Activated T-cell treated with anti-CD3 and anti-CD28 coated beads, Interleukin-2, amount 50 U/mL, for 48 hours (primary cell): ENCODE measurements at regions not wholly inside any gene's neighbourhood (a gene's known extent, or its start where the extent isn't known, plus 50 kb on each side); places are given as distances from the start of the nearest gene placed in this dataset.

Source experiments
- DNase-seq, 2 experiments: peaks; one replicate each; pipeline ENCODE4 v3.0.0-alpha.2; 2020

DNA sequence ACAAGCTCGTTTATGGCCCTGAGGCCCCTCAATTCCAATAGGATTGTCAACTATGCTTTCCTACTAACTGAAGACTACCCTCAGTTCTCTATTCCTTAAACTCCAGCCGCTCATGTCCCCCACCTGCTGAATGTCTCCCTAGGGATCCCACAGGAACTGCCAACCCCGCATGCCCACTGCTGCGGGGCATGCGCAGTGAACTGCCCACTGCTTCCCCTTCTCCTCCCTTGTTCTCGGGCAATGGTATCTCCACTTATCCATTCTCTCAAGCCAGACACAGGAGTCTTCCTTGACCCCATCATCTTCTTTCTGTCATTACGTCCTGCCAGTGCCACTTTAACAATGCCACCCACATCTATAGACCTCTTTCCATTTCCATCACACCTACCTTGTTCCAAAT lies 90.0 kb downstream of the FGF18 start:
- no peak for DNase-seq

DNA sequence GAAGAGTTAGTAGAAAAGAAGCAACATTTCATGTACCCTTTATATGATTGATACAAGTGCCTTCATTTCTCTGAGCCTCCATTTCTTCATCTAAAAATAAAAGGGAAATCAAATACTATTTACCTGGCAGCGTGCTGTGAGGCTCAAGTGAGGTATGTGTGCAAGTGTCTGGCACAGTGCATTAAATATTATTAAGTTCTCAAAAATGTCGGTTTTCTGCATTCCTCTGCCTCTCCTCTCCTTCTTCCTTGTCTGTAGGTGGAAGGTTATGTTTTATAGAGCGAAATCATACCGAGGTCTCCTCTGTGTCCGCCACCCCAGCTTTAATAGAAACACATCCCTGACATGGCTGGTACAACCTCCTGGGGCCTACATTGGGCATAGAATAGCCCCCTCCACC lies 93.0 kb downstream of the FGF18 start:
- DNase-seq: no peak

DNA sequence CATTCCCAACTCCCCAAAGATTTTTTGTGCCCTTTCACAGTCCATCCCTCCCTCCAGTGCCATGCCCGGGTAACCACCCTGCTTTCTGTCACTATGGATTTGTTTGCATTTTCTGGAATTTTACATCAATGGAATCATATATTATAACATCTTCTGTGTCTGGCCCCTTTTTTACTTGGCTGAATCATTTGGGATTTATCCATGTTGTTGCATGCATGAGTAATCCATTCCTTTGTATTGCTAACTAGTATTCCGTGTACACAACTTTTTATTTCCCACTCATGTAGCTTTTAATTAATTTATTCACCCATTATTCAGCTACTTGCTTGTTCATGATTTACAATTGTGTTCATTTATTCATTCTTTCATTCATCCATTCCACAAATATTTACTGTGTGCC lies 94.1 kb downstream of the FGF18 start:
- no peak for DNase-seq

DNA sequence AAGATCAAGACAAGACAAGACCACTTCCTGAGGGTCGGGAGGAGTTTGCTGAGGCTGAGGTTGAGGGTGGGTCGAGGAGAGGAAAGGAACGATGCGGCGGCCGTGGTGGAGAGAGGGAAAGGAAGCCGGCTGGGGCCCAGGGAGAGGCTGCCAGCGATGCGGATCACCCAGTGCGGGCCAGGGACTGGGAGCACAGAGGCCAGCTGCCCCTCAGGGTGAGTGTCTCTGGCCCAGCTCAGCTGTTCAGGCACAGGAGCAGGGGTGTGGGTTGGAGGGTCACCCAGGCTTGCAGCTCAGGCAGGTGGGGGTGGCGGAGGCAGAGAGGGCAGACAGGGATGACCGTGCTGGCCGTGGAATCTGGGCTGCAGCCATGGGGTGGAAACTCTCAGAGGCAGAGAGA lies 99.5 kb downstream of the FGF18 start:
- no peak for DNase-seq

DNA sequence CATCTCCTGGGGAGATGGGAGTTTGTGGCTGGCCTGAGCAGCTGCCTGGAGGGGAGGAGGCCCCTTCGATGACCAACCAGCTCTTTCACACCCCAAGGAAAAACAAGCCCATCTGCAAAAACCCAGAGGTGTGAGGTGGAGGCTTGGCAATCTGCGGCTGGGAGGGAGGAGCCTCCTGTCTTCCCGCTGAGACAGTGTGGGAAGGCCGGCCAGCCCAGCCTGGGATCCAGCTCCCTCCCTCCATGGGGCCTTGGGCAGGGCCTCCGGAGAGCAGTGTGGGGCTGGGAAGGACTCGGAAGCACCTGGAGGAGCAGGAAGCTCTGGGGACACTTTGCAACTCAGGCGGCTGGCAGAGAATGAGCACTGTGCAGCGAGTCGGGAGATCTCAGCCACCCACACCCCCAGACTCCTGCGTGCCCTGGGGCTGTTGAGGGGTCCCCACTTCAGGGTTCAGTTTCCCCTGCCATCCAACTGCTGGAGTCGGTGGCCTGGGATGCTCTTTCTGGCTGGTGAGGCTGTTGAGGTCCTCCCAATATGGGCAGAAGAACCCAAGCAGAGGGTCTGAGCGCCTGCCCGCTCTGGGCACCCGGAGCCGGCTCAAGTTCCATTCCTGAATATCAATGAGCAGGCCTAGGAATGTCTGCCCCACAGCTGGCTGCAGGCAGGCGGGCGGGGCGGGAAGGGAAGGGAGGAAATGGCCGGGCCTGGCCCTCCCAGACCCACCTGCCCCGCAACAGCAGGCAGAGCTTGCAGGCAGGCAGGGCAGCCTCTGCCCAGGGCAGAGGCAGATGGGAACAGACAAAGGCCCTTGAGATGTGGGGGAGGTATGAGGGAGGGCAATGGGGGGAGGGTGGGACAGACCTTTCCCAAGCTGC lies 101.1 kb downstream of the FGF18 start:
- no peak for DNase-seq

DNA sequence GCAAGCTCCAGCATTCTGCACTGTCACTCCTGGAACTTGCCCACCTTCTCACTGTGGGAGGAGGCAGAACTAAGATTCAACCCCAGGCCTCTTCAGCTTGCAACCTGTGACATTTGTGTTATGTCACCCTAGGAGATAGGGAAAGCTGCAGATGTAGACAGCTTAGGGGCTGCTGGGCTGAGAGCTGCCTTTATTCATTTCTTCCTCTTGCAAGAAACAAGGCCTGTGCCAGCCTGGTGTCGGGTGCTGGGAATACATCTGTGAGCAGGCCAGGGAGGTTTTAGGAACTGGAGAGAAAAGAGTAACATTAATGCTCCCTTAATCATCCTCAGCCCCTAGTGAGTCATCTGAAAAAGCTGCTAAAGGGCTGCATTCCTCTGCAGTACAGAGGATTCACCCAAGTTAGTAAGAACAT lies 101.8 kb downstream of the FGF18 start:
- DNase-seq: no peak

DNA sequence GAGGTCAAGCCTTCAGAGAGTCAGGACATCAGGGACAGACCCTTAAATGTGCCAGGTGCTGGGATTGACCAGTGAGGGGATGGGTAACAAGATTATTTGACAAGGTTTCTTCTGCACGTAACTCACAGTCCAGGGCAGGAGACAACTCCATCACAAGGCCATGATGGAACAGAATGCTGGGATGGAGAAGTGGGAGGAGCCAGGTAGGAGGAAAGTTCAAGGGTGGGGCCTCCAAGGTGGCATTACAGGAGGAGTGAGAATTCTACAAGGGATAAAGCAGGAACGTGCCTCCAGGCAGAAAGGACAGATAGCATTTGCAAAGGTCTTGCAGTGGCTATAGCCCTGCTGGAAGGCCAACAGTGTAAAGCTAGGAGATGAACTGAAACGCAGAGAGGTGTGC lies 102.2 kb downstream of the FGF18 start:
- no peak for DNase-seq

DNA sequence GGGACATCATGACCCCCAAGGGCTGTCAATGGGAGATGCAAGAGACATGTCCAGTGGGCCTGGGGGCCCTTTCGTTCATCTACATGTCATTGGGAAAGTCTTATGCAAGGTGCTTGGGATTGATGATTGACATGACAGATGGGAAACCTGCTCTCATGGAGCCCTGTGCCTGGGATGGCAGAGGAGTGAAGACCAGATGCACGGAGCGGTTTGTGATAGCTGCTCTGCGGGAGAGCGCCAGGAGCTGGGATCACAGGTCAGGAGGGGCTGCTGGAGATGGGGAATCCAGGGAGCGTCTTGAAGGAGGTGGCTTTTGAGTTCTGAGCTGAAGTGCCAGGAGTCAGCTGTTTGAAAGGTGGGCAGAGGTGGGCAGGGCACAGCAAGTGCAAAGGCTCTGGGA lies 104.3 kb downstream of the FGF18 start:
- DNase-seq: no peak

DNA sequence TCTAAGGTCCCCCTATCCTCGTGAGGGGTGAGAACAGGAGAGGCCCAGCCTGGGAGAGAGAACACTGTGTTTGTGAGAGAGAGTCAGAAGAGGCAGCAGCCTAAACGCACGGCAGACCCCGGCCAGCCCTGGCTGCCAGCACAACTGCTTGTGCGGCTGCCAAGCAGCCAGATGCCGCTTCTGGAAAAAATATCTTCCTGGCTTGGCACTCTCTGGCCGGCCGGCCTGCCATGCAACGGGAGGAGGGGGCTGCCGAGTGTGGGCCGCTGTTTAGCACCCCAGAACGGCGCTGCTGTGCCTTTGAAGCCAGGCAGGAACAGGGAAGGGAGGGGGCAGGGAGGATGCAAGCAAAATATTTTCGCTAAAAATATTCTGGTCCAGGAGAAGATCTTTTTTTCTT lies 105.0 kb downstream of the FGF18 start:
- no peak for DNase-seq

DNA sequence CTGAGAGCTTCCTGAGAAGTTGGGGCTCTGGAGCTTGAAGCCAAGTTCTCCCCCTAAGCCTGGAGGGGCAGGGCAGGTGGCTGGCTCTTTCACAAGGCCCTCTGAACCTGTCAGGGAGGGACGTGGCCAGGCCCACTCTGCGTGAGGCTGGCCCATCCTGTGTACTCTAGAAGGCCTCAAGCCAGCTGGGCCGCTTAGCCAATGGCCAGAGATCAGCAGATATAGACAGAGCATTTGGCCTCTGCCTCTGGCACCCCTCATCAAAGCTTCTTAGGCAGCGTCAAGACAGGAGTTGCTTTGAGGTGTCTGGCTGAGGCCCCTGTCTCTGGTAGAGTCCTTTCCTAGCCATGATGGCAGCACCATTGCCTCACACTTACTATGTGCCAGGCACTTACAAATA lies 105.6 kb downstream of the FGF18 start:
- DNase-seq: no peak

DNA sequence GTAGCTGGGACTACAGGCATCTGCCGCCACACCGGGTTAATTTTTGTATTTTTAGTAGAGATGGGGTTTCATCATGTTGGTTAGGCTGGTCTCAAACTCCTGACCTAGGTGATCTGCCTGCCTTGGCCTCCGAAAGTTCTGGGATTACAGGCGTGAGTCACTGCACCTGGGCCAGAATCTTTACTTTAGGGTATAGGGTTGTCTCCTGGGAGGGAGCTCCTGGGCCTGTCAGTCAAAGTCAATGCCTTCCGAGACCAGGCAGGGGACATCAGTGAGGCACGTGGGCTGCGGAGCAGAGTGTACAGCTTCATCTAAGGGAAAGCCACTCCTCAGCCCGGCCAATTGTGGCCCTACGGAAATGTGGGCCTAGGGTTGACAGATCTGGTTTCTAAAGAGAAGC lies 108.6 kb downstream of the FGF18 start:
- no peak for DNase-seq

DNA sequence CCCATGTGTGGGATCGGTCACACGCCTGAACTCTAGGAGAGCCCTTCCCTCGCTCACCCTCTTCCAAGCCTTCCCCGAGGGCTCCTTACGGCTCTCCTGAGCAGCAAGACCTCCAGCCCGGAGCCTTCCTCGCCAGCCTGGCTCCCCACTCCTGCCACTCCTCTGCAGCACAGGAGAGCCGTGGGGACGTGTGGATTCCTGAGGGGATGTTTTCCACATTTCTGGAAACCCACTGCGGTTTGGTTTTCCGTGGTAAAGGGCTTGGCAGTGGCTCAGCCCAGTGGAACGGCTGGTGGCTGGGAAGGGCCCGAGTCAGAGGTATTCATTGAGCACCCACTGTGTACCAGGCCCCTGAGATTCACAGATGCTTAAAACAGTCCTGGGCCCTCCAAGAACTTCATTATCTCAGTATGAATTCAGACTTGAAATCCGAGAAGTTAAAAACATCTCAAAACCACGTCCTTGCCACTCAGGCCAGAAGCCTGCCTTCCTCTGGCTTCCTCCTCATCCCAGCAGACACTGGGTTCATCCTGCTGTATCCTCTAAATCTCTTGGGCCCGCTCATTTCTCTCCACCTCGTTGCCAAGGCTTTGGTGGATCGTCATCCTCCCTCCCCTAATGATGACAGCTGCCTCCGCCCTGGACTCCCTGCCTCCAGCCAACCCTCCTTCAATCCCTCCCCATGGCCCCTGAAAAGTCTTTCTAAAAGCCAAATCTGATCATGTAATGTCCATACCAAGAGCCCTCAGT lies 109.6 kb downstream of the FGF18 start:
- no peak for DNase-seq

DNA sequence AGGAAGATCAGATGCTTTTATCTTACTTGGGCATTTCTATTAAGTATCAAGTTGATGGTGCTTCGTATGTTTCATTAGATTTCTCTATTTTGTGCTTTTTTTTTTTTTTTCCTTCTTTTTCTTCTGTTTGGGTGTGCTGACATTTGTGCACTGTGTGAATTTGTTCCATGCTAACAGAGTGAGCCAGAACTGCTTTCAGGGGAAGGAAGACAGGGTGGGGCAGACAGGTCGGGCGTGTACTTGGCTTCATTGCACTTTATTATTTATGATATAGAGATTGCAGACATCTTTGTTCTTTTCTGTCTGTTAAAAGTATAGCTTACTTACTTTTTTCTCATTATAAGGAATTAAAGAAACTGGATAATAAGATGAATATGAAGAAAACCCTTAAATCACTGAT lies 112.2 kb downstream of the FGF18 start:
- no peak for DNase-seq

DNA sequence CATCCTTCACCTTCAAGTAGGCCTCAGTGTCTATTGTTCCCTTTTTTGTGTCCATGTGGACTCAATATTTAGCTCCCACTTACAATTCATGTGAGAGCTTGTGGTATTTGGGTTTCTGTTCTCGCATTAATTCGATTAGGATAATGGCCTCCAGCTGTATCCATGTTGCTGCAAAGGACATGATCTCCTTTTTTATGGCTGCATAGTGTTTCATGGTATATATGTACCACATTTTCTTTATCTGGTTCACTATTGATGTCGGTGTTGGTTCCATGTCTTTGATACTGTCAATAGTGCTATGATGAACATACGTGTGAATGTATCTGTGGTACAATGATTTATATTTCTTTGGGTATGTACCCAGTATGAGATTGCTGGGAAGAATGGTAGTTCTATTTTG lies 113.7 kb downstream of the FGF18 start:
- DNase-seq: no peak

DNA sequence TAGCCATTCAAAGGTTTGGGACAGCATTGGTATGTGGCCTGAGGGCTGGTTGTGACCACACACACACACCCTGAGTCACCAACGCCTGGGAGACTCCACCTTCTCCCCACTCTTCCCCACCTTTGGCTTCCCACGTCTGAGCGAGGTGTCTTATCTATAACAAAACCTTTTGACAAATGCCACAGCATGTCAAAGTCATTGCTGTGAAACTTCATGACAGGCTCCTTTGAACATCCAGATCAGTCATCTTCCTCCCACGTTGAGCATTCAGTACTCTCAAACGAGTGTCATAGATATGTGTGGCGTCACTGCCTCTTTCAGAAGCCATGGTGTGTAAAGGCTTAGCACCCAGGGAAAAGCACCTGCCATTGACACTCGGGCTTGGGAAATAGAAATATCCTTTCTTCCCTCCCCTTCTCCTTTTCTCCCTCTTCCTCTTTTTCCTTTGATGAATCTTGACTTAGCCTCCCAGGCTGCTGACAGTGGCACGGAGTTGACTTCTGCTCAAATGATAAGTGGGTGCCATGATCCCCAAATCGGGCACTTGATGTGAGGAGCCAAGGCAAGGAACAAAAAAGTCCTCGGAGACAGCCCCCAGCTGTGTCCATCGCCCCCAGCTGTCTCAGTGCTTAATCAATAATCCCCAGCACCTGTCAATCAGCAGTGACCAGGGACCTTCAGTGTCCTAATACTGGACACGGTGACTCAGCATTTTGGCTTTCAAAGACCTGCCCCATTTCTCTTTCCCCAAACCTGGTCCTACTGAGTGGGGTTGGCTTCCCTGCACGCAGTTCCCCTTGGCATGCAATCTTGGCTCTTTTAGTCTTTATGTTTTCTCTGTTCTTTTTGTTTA lies 114.8 kb downstream of the FGF18 start:
- peak; percentile 33 to 37 for DNase-seq

DNA sequence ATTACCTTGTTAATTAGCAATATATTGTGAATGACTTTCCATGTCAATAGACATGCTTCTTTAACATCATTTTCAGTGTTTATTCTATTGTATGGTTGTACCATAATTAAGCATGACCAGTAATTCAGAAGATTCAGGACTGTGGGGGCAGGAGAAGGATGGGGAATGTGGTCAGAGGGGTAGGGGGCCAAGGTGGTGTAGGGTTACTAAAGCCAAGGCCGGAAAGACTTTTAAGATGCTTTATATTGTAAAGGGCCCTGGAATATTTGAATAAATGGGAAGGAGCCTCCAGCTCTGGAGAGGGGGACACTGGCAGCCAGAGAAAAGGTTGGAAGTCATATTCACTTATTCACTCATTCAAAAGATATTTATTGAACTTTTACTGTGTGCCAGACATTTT lies 115.7 kb downstream of the FGF18 start:
- no peak for DNase-seq

DNA sequence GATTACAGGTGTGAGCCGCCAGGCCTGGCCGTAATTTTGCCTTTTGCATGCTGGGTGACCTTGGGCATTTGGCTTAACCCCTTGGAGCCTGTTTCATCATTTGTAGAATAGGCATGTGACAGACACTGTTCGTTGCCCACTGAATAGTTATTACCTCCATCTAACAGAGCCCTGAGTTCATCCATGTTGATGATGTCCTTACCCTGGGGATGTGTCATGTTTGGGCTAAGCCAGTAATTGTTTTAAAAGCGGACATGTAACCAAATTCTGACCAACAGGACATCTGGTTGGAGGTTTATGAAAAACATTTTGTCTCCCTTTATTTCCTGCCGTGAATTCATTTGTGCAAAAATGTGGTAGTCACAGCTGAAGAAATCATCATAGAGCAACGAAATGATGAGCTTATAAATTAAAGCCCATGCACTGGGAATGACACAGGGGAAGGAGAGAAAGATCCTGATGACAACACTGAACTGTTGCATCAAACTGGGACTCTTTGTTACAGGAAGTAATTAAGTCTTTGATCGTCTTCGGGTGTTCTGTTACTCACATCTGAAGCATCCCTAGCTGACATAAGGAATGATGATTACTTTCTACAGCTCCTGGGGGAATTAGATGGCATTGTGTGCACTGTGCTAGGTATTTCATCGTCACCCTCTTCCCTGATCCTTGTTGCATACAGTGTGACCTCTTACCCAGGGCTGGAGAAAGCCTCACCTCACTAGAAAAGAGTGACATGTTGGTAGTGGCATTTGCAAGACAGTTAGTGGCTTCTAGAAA lies 117.8 kb downstream of the FGF18 start:
- DNase-seq: no peak

DNA sequence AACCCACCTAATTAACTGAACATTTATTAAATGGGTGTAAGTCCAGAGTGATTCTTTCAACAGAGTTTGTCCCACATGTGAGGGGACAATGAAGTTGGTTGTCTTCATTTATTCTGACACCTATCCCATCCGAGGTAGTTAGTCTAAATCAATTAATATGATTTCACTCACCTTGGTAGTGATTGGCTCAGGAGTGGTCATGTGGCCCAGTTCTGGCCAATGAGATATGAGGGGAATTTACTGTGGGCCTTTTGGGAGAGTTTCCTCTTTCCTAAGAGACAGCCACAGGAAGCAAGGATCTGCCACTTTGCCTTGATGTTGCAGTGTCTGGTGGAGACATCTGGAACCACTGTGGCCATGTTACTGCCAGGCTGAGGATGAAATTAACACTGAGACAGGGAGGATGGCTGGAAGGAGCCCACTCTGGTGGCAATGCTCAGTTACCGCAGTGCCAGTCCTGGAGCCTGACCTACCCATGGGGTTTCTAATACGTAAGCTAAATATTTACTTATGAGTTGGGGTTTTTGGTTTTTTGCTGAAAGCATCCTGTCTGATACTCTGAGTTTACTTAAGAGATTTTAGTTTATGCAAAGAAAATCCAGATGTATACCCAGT lies 118.6 kb downstream of the FGF18 start:
- no peak for DNase-seq

DNA sequence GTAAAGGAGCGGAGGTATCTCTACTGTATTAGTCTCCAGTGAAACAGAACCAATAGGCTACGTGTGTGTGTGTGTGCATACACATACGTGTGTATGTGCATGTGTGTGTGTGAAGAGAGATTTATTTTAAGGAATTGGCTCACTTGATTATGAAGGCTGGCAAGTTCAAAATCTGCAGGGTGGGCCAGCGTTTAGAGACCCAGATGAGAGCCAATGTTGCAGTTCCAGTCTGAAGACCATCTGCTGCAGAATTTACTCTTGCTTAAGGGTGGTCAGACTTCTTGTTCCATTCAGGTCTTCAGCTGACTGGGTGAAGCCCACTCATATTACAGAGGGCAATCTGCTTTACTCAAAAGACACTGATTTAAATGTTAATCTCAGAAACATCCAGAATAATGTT lies 119.2 kb downstream of the FGF18 start:
- DNase-seq: no peak

DNA sequence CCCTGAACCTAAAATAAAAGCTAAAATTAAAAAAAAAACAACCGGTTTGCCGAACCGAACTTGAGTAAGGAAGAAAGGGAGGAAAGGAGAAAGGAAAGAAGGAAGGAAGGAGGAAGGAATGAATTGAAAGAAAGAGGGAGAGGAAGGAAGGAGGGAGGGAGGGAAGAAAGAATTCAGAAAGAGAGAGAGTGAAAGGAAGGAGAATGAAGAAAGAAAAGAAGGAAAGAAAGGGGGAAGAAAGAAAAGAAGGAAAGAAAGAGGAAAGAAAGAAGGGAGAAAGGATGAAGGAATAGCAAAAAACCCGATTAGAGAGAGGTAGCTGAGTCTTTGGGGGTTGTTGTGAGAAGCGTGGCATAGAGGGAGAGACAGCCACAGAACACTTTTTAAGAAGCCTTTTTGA lies 121.4 kb downstream of the FGF18 start:
- no peak for DNase-seq

DNA sequence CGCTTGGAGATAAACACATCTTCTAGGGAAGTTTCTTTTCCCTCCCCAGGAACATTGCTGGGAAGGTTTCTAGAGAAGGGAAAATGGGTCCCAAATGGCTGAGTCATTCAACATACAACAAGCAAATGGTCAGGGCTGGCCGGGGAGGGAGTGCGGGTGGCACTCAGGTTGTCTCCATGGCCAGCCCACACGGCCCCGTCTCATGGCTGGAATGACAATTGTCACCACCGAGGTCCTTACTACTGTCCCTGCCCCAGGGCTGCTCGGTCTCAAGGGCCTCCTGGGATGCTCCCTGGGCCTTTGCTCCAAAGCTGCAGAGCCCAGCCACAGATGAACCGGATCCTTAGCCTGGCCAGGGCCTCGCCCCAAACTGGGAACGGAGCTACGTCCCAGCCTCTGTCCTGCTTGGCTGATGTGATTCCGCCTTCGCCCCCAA lies 121.9 kb downstream of the FGF18 start:
- DNase-seq: no peak

DNA sequence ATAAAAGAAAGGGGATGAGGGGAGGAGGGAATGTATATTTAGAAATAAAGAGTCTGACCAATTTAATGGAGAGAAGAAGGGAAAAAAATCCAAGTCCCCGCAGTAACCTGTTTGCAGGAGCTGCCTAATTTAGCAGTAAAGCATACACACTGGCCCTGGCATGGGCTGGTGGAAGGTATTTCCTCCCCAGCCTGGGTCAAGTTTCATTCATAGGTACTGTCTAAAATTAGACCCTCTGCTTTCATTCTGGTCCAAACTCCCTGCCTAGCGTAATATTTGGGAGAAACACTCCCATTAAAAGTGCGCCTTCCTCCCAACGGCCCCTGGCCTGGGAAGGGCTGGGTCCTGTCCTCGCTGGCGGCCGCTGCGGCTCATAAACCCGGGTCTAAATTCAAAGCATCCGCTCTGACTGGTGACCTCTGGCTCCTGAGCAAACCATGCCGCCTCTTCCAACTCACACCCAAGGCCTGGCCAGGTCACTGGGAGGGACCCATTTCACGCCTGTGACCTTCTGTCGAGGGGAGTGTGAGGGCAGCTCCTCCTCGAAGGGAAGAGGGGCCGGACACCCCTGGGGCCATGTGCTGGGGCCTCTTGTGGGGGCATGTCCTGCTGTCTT lies 123.2 kb downstream of the FGF18 start:
- DNase-seq: no peak
